GM23338 (cell line): ENCODE measurements at regions not wholly inside any gene's neighbourhood (a gene's known extent, or its start where the extent isn't known, plus 50 kb on each side); places are given as distances from the start of the nearest gene placed in this dataset.

ENCODE experiments used
- ATAC-seq: fragments of 200-7000 bp; cut with Tn5 transposase; 3 replicates; pipeline ENCODE4 v1.9.1; 2020
- DNase-seq: peaks from one replicate; pipeline ENCODE4 v3.0.0-alpha.2; 2015; ENCODE audit warnings: low spot score
- H2AFZ ChIP-seq: fragments of 200-600 bp; sonication (generic); 2 replicates; pipeline ENCODE4 v1.8.0; 2016; ENCODE audit warnings: antibody characterized with exemption, mild to moderate bottlenecking, moderate library complexity
- H3F3A ChIP-seq: fragments of 200-600 bp; sonication (generic); replicated peaks from 2 replicates; pipeline ENCODE4 v1.8.0; 2017; ENCODE audit warnings: antibody characterized with exemption, mixed run types, low read depth
- H3K27ac ChIP-seq: fragments of 200-600 bp; sonication (generic); 2 replicates; pipeline ENCODE4 v1.6.1; 2016; ENCODE audit warnings: low read depth
- H3K27me3 ChIP-seq: fragments of 200-600 bp; sonication (generic); 2 replicates; pipeline ENCODE4 v1.8.0; 2016; ENCODE audit warnings: mild to moderate bottlenecking, mixed run types, moderate library complexity; ENCODE audit not compliant: insufficient read depth
- H3K36me3 ChIP-seq: fragments of 200-600 bp; sonication (generic); 2 replicates; pipeline ENCODE4 v1.8.0; 2016; ENCODE audit warnings: mild to moderate bottlenecking; ENCODE audit not compliant: insufficient read depth
- H3K4me1 ChIP-seq: fragments of 200-600 bp; sonication (generic); 2 replicates; pipeline ENCODE4 v1.8.0; 2016; ENCODE audit warnings: mild to moderate bottlenecking, moderate library complexity; ENCODE audit not compliant: insufficient read depth
- H3K4me2 ChIP-seq: fragments of 200-600 bp; sonication (generic); 2 replicates; pipeline ENCODE4 v1.7.1; 2017; ENCODE audit warnings: mixed run types
- H3K4me3 ChIP-seq: fragments of 200-600 bp; sonication (generic); 2 replicates; pipeline ENCODE4 v1.6.1; 2016; ENCODE audit warnings: mixed run types
- H3K79me2 ChIP-seq: fragments of 200-600 bp; sonication (generic); replicated peaks from 2 replicates; pipeline ENCODE4 v1.8.0; 2017; ENCODE audit warnings: mild to moderate bottlenecking; ENCODE audit not compliant: insufficient read depth
- H3K9me2 ChIP-seq: fragments of 200-600 bp; sonication (generic); 2 replicates; pipeline ENCODE4 v1.8.0; 2017; ENCODE audit not compliant: insufficient read depth
- H4K20me1 ChIP-seq: fragments of 200-600 bp; sonication (generic); replicated peaks from 2 replicates; pipeline ENCODE4 v1.8.0; 2017; ENCODE audit warnings: mild to moderate bottlenecking; ENCODE audit not compliant: insufficient read depth
- H3K27ac Mint-ChIP-seq: 2 replicates; pipeline ENCODE4 v1.8.0; 2020; ENCODE audit warnings: inconsistent platforms, mild to moderate bottlenecking, moderate library complexity, mixed read lengths
- H3K27me3 Mint-ChIP-seq: 3 replicates; pipeline ENCODE4 v1.8.0; 2022; ENCODE audit warnings: low read depth, mild to moderate bottlenecking, moderate library complexity, mixed read lengths, inconsistent platforms; ENCODE audit not compliant: insufficient read depth, poor library complexity
- H3K36me3 Mint-ChIP-seq: 3 replicates; pipeline ENCODE4 v1.8.0; 2021; ENCODE audit warnings: low read depth, mild to moderate bottlenecking, inconsistent platforms, moderate library complexity, mixed read lengths
- H3K4me1 Mint-ChIP-seq: 3 replicates; pipeline ENCODE4 v1.8.0; 2020; ENCODE audit warnings: mild to moderate bottlenecking, inconsistent platforms, mixed read lengths
- H3K4me3 Mint-ChIP-seq: 3 replicates; pipeline ENCODE4 v1.8.0; 2021; ENCODE audit warnings: moderate library complexity, mild to moderate bottlenecking, inconsistent platforms, mixed read lengths
- H3K9me3 Mint-ChIP-seq: 3 replicates; pipeline ENCODE4 v1.8.0; 2020; ENCODE audit warnings: moderate library complexity, mild to moderate bottlenecking, inconsistent platforms, mixed read lengths
- CREB1 ChIP-seq: fragments of 250-450 bp; sonication (Bioruptor Pico); IDR thresholded peaks from 2 replicates; pipeline ENCODE4 v1.5.0; 2020; ENCODE audit warnings: low read depth, mild to moderate bottlenecking, moderate library complexity
- EZH2 ChIP-seq: fragments of 200-600 bp; sonication (generic); IDR thresholded peaks from one replicate; pipeline ENCODE4 v1.8.0; 2017; ENCODE audit warnings: antibody characterized with exemption, mild to moderate bottlenecking, low read depth; ENCODE audit not compliant: unreplicated experiment
- JUNB ChIP-seq: IDR thresholded peaks from one replicate; pipeline ENCODE4 v1.6.1; 2016; ENCODE audit warnings: antibody characterized with exemption; ENCODE audit not compliant: unreplicated experiment
- NANOG ChIP-seq: IDR thresholded peaks from 2 replicates; pipeline ENCODE4 v1.6.1; 2016; ENCODE audit warnings: antibody characterized with exemption, borderline replicate concordance
- STAT1 ChIP-seq: IDR thresholded peaks from one replicate; pipeline ENCODE4 v1.6.1; 2016; ENCODE audit warnings: antibody characterized with exemption; ENCODE audit not compliant: unreplicated experiment
- ZNF114 ChIP-seq: fragments of 250-450 bp; sonication (Bioruptor Pico); IDR thresholded peaks from 2 replicates; pipeline ENCODE4 v1.5.0; 2020; ENCODE audit warnings: mild to moderate bottlenecking, moderate library complexity
- ZNF462 ChIP-seq: fragments of 250-450 bp; sonication (Bioruptor Pico); IDR thresholded peaks from 2 replicates; pipeline ENCODE4 v1.5.0; 2020; ENCODE audit warnings: mild to moderate bottlenecking, moderate library complexity
- TF ChIP-seq, protein P1 (sequence below): IDR thresholded peaks from one replicate; pipeline ENCODE4 v1.6.1; 2018; ENCODE audit warnings: antibody characterized with exemption; ENCODE audit not compliant: unreplicated experiment
- TF ChIP-seq, protein P2 (sequence below), 2 experiments: fragments of 200-600 bp in 1 of 2; sonication (generic) in 1 of 2; conservative IDR thresholded peaks; 2 replicates each; pipeline versions ENCODE4 v1.5.1 to v1.6.1; 2016 to 2017; ENCODE audit warnings: antibody characterized with exemption in 2 of 2, low read depth in 2 of 2, mild to moderate bottlenecking in 2 of 2, moderate library complexity in 1 of 2

DNA sequence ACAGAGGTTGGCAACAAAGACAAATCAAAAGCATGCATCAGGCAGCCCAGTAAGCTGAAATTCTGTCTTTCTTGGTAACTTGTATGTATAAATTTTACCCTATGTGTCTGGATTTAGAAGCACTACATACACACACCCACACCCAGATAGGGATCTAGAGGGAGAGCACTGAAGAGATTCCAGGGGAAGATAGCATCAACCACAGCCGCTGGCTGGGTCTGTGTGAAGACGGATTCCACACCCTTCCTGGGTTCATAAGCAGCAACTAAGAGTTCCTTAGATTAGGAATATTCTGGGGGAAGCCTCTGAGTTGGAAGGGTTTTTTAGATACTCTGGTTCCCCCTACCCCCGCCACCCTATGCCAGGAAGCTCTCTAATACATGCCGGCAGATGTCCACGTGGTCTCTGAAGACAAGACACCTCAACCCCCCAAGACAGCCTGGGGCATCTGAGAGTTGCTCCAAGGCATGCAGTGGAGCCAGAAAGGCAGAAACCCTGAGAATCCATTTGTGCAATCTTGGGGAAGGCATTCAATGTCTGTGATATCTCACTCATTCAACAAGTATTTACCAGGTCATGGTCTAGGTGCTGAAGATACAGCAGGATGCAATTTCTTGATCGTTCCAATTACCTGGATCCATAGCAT is 86.4 kb downstream of the NOG start (continued):
- TF ChIP-seq, protein P1, sequence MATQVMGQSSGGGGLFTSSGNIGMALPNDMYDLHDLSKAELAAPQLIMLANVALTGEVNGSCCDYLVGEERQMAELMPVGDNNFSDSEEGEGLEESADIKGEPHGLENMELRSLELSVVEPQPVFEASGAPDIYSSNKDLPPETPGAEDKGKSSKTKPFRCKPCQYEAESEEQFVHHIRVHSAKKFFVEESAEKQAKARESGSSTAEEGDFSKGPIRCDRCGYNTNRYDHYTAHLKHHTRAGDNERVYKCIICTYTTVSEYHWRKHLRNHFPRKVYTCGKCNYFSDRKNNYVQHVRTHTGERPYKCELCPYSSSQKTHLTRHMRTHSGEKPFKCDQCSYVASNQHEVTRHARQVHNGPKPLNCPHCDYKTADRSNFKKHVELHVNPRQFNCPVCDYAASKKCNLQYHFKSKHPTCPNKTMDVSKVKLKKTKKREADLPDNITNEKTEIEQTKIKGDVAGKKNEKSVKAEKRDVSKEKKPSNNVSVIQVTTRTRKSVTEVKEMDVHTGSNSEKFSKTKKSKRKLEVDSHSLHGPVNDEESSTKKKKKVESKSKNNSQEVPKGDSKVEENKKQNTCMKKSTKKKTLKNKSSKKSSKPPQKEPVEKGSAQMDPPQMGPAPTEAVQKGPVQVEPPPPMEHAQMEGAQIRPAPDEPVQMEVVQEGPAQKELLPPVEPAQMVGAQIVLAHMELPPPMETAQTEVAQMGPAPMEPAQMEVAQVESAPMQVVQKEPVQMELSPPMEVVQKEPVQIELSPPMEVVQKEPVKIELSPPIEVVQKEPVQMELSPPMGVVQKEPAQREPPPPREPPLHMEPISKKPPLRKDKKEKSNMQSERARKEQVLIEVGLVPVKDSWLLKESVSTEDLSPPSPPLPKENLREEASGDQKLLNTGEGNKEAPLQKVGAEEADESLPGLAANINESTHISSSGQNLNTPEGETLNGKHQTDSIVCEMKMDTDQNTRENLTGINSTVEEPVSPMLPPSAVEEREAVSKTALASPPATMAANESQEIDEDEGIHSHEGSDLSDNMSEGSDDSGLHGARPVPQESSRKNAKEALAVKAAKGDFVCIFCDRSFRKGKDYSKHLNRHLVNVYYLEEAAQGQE: no peak

- Histone ChIP-seq H3K9me2 (peaks cover 7% of the 10 kb centered on the region; the same call in 1 of the 2 replicates), H4K20me1 (no peaks in the 10 kb centered on the region), H3F3A (no peaks in the 10 kb centered on the region), H3K4me3 (no peak overlapping the region), H2AFZ (no peak overlapping the region), H3K36me3 (no peaks in the 10 kb centered on the region), H3K27ac (no peak overlapping the region), H3K4me1 (no peaks in the 10 kb centered on the region), H3K79me2 (no peaks in the 10 kb centered on the region), H3K27me3 (peaks cover 53% of the 10 kb centered on the region), H3K4me2 (no peak overlapping the region)
- DNase-seq (no peak), ATAC-seq (no peak)
- Mint-ChIP-seq H3K4me3 (no peak overlapping the region), H3K27me3 (peaks cover 14% of the 10 kb centered on the region), H3K4me1 (peaks cover 6% of the 10 kb centered on the region; the same call in 2 of the 3 replicates), H3K36me3 (no peaks in the 10 kb centered on the region; the same call in 2 of the 3 replicates), H3K27ac (no peak overlapping the region), H3K9me3 (no peaks in the 10 kb centered on the region; the same call in 2 of the 3 replicates)
- TF ChIP-seq JUNB (no peak), STAT1 (no peak), CREB1 (CRISPR knock-in tag) (no peak), ZNF114 (CRISPR knock-in tag) (no peak), NANOG (no peak), EZH2 (no peak), ZNF462 (CRISPR knock-in tag) (no peak)
- TF ChIP-seq, protein P1: no peak
- TF ChIP-seq, protein P2, sequence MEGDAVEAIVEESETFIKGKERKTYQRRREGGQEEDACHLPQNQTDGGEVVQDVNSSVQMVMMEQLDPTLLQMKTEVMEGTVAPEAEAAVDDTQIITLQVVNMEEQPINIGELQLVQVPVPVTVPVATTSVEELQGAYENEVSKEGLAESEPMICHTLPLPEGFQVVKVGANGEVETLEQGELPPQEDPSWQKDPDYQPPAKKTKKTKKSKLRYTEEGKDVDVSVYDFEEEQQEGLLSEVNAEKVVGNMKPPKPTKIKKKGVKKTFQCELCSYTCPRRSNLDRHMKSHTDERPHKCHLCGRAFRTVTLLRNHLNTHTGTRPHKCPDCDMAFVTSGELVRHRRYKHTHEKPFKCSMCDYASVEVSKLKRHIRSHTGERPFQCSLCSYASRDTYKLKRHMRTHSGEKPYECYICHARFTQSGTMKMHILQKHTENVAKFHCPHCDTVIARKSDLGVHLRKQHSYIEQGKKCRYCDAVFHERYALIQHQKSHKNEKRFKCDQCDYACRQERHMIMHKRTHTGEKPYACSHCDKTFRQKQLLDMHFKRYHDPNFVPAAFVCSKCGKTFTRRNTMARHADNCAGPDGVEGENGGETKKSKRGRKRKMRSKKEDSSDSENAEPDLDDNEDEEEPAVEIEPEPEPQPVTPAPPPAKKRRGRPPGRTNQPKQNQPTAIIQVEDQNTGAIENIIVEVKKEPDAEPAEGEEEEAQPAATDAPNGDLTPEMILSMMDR (conservative IDR thresholded peaks at IDR 0.05; ENCODE audit: low read depth in 2 of 2): no peak
Measured at GRCh38 chr17:56680676-56681075, 87.2 kb downstream of the NOG start.
